WI38 (cell line): ENCODE measurements at regions not wholly inside any gene's neighbourhood (a gene's known extent, or its start where the extent isn't known, plus 50 kb on each side); places are given as distances from the start of the nearest gene placed in this dataset.

ENCODE experiments used
- H3K4me3 ChIP-seq: 2 replicates; pipeline ENCODE4 v1.5.1; 2011; ENCODE audit warnings: low read depth, mild to moderate bottlenecking, control low read depth, low read length
- CTCF ChIP-seq: IDR thresholded peaks from 2 replicates; pipeline ENCODE4 v1.5.1; 2012; ENCODE audit warnings: low read depth, mild to moderate bottlenecking, control low read depth, low read length

GRCh38 chr9:16152276-16153101 lies 599.6 kb downstream of the CCDC171 start:
- TF ChIP-seq CTCF = no peak
- no peak overlapping the region for H3K4me3 ChIP-seq

- no peak overlapping the region for H3K4me3 ChIP-seq
- no peak for TF ChIP-seq CTCF
These were observed 600.4 kb downstream of the CCDC171 start for GRCh38 chr9:16153221-16153620.

GRCh38 chr9:16153741-16154140 lies 600.9 kb downstream of the CCDC171 start:
- TF ChIP-seq CTCF = no peak
- H3K4me3 ChIP-seq = no peak overlapping the region

- no peak overlapping the region for H3K4me3 ChIP-seq
- TF ChIP-seq CTCF = no peak
These were observed 601.8 kb downstream of the CCDC171 start for GRCh38 chr9:16154521-16155078.

GRCh38 chr9:16155878-16156277 lies 603.0 kb downstream of the CCDC171 start:
- no peak overlapping the region for H3K4me3 ChIP-seq
- no peak for TF ChIP-seq CTCF

- no peak for TF ChIP-seq CTCF
- no peak overlapping the region for H3K4me3 ChIP-seq
These were observed 604.4 kb downstream of the CCDC171 start for GRCh38 chr9:16157216-16157615.

- no peak for TF ChIP-seq CTCF
These were observed 604.8 kb downstream of the CCDC171 start for GRCh38 chr9:16157651-16158050.

More at GRCh38 chr9:16157651-16158050, 604.8 kb downstream of the CCDC171 start:
- H3K4me3 ChIP-seq = no peak overlapping the region
